Activated CD8-positive, alpha-beta memory T cell treated with anti-CD3 and anti-CD28 coated beads, Interleukin-2, amount 50 U/mL, for 24 hours (primary cell): ENCODE measurements at regions not wholly inside any gene's neighbourhood (a gene's known extent, or its start where the extent isn't known, plus 50 kb on each side); places are given as distances from the start of the nearest gene placed in this dataset.
"Not testable (repeated sequence)": the region's sequence is repeated elsewhere in the genome, so short reads cannot be mapped to it uniquely, and the experiment has no call there.

Experiments
- DNase-seq: peaks from one replicate; pipeline ENCODE4 v3.0.0-alpha.2; 2020; ENCODE audit errors: extremely low read depth

DNA sequence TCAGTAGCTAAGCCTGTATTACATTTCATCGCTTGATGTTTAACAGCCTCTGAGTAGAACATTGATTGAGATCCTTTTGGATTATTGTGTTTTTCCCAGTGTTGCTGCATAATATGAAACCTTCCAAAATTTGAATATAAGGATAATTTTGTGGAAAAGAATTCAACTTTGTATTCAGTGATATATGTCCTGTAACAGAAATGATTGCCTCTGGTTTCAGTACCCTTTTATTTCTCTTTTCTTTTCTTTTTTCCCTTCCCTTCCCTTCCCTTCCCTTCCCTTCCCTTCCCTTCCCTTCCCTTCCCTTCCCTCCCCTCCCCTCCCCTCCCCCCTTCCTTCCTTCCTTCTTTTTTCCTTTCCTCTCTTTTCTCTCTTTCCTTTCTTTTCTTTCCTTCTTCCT lies 74.6 kb downstream of the UTRN start:
- no peak for DNase-seq

GRCh38 chr6:144360401-144360800 lies 75.3 kb downstream of the UTRN start:
- DNase-seq, result no peak

GRCh38 chr6:144361016-144361415 lies 75.9 kb downstream of the UTRN start:
- DNase-seq, result no peak

DNA sequence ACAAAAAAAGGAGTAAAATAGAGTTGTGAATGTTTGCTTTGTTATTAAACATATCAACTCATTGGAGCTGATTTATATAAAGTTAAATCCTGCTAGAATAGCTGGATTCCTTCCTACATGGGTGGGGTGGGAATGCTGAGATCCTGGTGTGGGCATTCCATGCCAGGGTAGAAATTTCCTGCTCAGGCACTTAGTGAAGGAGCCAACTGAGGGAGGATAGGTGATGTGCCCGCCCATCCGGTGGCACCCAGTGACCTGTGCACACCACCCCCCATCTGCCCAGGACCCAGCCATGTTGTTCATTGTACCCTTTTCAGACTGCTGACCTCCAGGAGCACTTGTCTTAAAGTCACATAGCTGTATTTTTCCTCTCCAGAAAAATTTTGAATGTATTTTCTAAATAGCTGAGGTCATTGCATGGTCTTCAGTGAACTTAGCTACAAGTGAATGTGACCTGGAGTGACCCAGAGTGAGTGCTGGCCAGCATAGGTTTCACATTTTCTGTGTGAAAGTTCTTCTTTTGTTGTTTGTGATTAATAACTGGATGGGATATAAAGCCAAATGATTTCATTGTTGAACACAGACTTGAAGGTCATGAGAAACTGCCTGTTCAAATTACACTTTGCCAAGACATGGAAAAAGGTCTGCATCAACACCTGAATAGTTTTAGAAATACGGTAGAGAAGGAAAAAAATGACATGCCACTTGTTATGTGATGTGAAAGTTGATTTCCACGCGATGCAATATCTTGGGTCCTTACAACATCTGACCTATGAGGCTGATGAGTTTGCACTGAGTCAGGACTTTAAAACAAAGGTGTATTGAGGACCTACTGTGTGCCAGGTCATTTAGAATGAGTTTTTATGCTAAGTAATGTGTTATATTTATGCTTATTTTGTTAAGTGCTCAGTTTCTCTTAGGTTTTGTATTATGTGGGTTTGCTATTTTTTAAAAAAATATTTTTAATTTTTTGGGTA lies 77.2 kb downstream of the UTRN start:
- no peak for DNase-seq

DNA sequence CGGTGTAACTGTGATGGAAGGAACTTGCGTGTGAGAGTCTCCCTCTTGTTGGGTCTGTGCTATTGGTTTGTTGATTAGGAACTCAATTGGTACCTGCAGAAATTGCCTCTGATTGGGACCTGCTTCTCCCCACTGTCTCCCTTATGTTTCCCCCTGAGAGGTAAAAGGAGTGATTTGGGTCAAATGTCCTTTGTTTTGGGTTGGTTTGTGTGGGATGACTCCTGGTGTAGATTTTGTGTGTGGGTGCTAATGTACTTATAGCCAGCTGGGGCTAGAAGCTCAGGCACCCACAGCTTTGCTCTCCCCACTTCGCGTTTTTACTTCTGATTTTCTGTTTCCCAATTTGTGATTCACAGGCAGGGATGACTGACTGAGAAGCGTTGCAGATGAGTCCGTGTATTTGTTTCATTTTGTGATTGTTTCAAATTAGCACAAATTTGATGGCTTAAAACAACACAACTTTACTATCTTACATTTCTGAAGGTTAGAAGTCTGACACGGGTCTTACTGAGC lies 79.1 kb downstream of the UTRN start:
- no peak for DNase-seq

DNA sequence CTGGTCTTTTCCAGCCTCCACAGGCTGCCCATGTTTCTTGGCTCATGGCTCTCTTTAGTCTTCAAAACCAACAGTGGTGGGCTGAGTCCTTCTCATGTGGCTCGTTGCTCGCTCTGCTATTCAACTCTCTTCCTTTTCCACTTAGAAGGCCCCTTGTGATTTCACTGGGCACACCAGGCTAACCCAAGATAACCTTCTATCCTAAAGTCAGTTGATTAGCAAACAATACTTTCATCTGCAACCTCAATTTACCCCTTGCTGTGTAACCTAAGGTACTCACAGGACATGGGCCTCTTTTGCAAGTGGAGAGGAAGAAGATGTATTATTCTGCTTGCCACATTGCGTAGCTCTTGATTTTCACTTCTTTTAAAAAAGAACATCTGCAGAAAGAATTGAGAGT lies 79.6 kb downstream of the UTRN start:
- DNase-seq, result no peak

GRCh38 chr6:144365271-144365670 lies 80.1 kb downstream of the UTRN start:
- DNase-seq, result no peak

DNA sequence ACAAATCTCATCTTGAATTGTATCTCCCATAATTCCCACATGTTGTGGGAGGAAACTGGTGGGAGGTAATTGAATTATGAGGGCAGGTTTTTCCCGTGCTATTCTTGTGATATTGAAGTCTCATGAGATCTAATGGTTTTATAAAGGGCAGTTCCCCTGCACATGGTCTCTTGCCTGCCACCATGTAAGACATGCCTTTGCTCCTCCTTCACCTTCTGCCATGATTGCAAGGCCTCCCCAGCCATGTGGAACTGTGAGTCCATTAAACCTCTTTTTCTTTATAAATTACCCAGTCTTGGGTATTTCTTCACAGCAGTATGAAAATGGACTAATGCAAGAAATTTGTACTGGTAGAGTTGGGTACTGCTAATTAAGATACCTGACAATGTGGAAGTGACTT lies 84.6 kb downstream of the UTRN start:
- DNase-seq, result not testable (repeated sequence)

- no peak for DNase-seq
Measured at GRCh38 chr6:144372116-144372515, 87.0 kb downstream of the UTRN start.

GRCh38 chr6:144372611-144373594 lies 87.8 kb downstream of the UTRN start:
- no peak for DNase-seq

DNA sequence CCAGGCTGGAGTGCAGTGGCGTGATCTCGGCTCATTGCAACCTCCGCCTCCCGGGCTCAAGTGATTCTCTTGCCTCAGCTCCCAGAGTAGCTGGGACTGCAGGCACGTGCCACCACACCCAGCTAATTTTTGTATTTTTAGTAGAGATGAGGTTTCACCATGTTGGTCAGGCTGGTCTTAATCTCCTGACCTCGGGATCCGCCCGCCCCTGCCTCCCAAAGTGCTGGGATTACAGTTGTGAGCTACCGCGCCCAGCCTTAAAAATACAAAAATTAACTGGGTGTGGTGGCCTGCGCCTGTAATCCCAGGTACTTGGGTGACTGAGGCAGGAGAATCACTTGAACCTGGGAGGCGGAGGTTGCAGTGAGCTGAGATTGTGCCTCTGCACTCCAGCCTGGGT lies 89.4 kb downstream of the UTRN start:
- not testable (repeated sequence) for DNase-seq

DNA sequence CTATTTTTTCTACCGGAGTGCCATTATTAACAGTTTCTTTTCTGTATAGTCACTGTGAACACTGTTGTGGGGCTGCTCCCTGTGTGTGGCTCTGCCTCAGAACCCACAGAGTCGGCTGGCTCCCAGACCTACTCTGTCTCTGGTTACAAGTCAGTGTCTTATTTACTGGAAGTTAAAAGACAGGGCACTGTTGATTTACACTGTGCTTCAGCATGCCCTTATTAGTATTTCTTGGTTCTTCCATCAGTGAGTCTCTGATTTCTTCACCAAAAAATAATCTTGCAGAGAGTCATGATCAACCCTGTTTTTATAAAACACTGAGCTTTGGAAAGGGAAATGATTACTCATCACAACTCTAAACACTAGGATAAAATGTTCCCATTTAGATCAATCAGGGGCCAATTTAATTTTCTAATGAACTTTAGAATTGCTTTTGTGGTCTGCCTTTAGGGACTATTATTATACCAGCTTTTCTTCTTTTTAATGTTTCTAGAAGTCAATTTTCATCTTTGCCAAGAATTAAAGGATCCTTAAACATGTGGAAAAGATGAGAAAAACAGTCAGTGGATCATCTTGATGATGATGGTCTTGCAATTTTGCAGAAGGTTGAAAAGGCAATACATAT lies 92.6 kb downstream of the UTRN start:
- DNase-seq, result no peak

DNA sequence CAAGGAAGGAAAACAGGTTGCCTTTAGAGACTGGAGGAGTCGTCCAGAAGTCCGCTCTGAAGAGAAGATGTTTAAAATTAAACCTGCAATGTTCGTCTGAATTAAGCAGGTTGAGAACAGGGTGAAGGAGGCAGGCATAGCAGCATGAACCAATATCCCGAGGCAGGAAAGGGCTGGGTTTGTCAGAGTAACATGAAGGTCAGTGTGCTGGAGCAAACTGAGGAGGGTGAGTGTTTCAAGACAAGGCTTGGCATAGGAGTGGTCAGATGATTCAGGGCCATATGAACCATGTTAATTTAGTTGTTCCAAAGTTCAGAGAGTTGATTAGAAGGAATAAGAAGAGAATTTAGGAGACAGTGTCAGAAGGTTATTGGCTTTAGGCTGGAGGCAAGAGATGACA lies 93.3 kb downstream of the UTRN start:
- DNase-seq, result no peak

DNA sequence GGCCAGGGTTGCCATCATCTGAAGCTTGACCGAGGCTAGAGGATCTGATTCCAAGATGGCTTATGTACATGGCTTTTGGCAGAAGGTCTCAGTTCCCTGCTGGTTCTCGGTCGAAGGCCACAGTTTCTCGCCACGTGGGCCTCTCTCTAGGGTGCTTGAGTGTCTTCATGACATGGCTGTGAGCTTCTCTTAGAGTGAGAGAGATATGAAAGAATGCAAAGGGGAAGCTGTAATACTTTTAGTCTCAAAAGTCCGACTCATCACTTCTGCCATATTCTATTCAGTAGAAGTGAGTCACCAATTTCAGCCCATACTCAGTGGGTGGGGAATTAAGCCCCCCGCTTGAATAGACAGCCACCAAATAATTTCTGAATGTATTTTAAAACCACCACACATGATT lies 94.2 kb downstream of the UTRN start:
- no peak for DNase-seq

DNA sequence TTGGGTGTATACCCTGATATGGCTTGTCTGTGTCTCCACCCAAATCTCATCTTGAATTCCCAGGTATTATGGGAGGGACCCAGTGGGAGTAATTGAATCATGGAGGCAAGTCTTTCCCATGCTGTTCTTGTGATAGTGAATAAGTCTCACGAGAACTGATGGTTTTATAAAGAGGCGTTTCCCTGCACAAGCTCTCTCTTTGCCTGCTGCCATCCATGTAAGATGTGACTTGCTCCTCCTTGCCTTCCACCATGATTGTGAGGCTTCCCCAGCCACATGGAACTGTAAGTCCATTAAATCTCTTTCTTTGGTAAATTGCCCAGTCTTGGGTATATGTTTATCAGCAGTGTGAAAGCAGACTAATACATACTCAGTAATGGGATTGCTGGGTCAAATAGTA lies 96.4 kb downstream of the UTRN start:
- DNase-seq, result not testable (repeated sequence)

DNA sequence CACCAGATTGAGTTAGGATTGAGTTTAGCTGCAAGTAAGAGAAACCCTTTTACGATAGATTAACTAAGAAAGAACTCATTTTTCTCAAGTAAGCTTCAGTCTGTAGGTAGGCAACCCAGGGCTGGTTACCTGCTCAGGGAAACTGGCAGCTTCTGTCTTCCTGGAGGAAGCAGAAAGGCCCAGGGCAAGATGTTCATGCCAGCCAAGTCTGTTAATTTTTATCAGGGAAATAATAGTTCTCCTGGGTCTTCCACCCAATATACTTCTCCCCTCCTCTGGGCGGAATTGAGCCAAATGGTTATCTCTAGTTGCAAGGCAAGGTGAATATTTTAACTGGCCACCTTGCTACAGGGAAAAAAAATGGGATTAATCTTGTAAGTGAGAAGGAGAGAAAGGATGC lies 98.2 kb downstream of the UTRN start:
- no peak for DNase-seq

GRCh38 chr6:144384427-144384826 lies 99.3 kb downstream of the UTRN start:
- DNase-seq, result no peak

DNA sequence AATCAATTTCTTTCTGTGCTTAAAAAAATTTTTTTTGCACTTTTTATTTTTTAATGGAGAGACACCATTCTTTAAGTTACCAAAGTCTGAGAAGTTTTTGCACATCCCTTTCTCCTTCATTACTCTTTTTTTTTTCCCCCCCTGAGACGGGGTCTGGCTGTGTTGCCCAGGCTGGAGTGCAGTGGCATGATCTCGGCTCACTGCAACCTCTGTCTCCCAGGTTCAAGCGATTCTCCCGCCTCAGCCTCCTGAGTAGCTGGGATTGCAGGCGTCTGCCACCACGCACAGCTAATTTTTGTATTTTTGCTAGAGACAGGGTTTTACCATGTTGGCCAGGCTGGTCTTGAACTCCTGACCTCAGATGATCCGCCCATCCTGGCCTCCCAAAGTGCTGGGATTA lies 104.3 kb downstream of the UTRN start:
- DNase-seq, result not testable (repeated sequence)

GRCh38 chr6:144390202-144390601 lies 105.1 kb downstream of the UTRN start:
- no peak for DNase-seq

- no peak for DNase-seq
Measured at GRCh38 chr6:144390886-144391285, 105.8 kb downstream of the UTRN start.

DNA sequence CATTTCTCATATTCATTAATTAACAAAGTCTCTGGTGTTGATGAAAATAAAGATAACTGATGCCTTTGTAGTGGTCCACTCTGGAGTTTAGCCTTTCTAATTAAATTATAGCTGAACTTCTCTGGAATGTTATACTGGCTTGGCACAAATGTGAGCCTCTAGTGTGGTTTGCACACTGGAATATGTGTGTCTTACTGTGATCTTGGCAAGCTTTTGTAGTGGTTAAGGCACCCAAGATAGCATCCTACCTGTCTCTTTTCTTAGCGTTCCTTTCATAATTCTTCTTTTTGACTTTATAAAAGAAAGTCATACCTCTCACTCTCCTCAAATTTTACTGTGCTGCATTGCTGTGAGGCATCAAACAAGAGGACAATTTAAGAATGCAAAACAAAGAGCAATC lies 107.4 kb downstream of the UTRN start:
- DNase-seq, result no peak

DNA sequence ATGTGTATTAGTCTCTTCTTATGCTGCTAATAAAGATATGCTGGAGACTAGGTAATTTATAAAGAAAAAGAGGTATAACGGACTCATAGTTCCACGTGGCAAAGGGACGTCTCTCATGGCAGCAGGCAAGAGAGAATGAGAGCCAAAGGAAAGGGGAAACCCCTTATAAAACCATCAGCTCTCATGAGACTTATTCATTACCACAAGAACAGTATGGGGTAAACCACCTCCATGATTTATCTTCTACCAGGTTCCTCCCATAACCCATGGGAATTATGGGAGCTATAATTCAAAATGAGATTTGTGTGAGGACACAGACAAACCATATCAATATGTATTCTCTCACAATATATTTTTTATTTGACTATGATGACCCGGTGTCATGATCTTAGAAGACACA lies 109.1 kb downstream of the UTRN start:
- DNase-seq, result no peak
